Stimulated activated CD4-positive, alpha-beta T cell treated with anti-CD3 and anti-CD28 coated beads, Interleukin-1b, Interleukin-23, amount 100 ng/mL, for 4 hours (primary cell): ENCODE measurements at regions not wholly inside any gene's neighbourhood (a gene's known extent, or its start where the extent isn't known, plus 50 kb on each side); places are given as distances from the start of the nearest gene placed in this dataset.

Experiments
- DNase-seq, 2 donors: peaks; one replicate each; pipeline ENCODE4 v3.0.0-alpha.2; 2020; ENCODE audit warnings: low read depth in 2 of 2

DNA sequence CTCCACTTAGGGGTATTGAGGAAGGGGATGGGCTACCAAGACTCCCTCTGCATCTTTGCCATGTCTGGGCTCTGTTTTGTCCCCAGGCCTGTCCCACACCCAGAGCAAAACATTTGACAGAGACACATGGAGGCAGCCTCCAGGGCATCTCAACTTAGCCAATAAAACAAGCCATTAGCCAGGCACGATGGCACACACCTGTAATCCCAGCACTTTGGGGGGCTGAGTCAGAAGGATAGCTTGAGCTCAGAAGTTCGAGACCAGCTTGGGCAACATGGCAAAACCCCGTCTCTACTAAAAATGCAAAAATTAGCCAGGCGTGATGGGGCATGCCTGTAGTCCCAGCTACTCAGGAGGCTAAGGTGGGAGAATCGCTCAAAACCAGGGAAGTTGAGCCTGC, 120.3 kb upstream of the IPO9 start:
- no peak for DNase-seq

DNA sequence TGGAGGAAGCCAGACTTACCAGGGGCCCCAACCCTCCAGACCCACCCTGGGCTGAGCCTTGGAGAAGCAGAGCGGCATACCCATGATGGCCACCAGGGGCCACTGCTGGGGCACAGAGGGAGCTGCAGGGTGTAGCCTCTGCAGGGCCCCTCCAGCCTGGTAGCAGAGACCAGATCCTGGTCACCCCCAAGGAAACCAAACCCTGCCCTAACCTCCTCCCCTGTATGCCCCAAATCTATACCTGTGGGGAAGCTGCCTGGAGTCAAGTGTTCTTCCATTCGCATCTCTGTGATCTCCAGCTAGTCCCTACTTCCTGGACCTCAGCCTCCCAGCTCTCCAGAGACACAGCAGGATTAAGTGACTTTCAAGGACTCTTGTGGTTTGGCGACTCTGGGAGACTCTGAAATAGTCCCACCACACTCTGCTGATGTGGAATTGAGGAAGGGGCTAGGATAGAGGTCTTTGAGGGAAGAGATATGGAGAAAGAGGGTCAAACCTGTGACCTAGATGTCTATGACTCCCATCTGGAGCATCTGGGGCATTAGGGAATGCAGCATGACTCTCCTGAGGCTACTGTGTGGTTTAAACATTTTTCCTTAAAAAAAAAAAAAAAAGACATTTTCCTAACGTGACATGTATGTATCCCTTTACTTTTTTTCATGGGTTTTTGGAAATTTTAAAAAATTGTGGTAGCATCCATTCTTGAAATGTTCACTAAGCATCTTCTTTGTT, 119.2 kb upstream of the IPO9 start:
- peak; percentile 31 to 53 for DNase-seq

DNA sequence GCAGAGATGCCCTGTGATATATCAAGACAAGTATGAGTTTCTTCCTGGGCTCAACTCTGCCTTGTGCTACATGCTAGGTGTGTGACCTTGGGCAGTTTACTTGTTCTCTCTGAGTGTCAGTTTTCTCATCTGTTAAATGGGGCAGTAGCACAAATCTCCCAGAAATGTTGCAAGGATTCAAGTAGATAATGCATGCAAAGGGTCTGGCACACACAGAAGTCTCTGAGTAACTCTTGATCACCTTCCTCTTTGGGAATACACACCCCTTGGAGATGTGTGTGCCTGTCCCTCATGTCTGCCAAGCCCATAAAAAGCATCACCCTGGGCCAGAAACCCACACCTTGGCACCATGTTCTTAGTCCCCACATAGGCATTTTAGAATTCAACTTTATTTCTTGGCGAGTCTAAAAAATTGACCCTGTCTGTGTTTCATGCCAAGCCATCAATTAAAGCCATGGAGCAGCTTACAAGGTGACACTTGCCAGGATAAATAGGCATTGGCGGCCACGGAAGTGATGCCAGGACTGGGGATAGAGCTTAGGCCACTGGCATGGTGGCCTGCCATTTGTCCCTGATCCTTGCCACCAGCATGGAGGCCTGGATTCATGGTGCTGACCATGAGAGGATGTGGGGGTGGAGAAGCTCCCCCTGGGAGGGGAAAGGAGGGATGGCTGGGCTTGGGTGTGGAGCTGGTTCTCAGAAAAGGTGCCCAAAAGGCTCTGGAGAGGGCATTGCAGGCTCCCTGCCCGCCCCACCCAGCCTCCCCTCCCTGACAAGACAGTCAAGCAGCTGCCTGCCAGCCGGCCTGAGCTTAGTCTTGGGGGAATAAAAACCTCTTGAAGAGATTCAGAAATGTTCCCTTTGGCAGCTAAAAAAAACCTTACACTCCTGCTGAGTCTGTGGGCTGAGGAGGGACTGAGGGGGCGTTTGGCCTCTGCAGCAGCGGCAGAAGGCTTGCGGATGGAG, 118.0 kb upstream of the IPO9 start:
- DNase-seq: no peak

DNA sequence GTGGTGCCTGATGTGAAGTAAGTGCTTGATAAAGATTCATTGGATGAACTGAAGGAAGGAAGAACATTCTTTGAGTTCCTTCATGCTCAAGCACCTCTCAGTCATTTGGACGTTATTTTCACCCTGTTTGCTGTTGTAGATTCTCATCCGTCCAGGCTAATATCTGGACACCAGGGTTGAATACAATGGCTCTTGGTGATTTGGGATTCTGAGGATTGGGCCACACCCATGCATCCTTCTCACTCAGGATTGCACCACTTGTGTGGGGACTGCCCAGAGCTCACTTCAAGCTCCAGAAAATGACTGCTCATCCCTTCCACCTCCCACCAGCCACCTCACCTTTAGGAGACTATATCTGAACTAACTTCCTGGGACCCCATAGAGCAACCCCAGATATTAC, 117.1 kb upstream of the IPO9 start:
- no peak for DNase-seq

DNA sequence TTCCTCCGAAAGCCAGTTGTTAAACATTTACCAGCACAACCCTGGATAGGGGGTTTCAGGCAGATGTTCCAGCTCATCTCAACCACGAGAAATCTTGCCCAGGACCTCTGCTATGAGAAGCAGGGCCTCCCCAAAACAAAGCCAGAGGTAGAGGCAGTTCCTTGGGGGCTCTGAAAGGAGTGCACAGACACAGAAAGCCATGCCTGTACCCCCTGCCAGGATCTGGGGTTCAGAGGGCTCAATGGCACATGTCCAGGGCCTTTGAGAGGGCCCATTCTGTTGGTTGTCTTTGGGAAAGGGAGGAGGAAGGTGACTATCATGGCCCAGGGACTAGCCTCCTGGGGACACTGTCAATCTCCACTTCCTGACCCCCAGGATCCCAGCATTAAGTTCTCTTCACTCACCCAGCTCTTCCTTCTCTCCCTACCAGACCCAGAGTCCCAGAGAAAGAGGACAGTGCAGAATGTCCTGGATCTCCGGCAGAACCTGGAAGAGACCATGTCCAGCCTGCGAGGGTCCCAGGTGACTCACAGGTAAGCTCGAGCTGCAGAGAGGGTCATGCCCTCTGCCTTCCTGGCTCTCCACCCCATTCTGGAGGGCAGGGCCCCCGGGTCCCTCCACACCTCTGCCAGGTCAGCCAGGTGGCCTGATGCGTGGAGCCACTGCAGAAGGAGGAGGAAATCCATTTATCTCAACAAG, 116.4 kb upstream of the IPO9 start:
- no peak for DNase-seq

DNA sequence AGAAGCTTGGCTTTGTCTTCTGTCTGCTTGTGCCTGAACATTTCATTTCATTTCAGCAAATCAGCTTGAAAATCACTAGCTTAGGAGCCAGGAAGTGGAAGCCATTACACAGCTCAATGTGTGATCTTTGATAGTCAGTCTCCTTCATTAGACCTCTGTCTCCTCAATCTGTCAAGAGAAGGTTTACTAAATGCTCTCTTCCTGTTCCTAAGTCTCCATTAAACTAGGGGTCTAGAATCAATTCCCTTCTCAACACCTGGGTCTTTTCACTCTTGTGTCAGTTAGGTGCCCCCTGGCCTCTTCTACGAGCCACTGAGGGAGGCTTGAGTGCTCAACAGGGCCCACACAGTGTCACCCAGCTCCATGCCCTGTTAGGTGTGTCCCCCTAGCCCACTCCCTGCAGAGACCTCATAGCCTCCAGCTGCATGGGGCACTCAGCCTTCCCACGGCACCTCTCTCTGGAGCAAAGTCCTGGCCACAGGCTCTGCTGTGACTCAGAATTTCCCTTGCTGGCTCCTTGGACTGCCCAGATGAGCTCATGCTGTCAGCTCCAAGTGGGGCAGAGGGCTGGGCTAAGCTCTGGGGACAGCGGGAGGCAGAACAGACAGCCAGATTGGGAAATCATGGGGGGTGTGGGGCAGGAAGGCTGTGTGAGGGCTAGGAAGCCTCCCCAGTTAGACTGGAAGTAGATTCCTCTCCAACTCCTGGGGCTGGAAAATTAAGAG, 115.7 kb upstream of the IPO9 start:
- DNase-seq: no peak

DNA sequence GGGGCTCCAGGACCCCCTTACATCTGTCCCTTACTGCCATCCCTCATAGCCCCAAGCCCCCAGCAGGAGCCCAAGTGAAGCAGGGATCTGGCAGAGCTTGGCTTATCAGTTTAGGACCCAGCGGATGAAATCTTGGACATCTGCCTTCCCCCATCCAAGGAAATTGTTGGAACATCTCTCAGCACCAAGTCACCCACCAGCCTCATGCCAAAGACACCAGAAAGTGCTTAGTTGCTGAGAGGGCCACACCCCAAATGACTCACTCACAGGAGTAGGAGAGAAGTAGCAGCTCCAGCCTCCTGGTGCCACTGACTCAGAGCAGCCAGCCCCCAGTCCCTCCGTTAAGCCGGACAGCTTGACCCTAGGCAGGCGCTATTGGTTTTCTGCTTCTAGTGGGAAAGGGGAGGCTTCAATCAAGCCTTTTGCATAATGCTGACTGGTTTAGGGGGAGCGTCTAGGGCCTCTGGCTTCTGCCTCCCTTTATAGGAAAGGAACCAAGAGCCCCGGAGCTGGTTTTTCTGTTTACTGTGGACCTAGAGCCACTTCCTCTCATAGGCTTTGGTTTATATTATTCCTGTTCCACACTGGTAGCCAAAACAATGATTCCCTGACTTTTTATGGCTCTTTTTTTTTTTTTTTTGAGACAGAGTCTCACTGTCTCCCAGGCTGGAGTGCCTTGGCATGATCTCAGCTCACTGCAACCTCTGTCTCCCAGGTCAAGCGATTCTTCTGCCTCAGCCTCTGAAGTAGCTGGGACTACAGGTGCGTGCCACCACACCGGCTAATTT, 114.2 kb upstream of the IPO9 start:
- DNase-seq: no peak

DNA sequence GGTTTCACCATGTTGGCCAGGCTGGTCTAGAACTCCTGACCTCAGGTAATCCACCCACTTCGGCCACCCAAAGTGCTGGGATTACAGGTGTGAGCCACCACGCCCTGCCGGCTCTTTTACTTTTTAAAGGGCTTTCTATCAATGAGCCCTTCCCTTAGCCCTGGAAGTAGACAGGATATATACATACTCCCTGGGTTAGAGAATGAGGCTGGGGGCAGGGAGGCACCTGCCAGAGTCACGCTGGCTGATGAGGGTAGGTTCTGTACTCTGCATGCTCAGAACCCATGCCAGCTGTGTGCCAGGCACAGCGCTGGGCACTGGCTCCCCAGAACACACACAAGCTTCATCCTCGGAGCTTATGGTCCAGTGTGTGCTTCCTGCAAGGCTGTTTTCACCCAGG, 113.6 kb upstream of the IPO9 start:
- no peak for DNase-seq

DNA sequence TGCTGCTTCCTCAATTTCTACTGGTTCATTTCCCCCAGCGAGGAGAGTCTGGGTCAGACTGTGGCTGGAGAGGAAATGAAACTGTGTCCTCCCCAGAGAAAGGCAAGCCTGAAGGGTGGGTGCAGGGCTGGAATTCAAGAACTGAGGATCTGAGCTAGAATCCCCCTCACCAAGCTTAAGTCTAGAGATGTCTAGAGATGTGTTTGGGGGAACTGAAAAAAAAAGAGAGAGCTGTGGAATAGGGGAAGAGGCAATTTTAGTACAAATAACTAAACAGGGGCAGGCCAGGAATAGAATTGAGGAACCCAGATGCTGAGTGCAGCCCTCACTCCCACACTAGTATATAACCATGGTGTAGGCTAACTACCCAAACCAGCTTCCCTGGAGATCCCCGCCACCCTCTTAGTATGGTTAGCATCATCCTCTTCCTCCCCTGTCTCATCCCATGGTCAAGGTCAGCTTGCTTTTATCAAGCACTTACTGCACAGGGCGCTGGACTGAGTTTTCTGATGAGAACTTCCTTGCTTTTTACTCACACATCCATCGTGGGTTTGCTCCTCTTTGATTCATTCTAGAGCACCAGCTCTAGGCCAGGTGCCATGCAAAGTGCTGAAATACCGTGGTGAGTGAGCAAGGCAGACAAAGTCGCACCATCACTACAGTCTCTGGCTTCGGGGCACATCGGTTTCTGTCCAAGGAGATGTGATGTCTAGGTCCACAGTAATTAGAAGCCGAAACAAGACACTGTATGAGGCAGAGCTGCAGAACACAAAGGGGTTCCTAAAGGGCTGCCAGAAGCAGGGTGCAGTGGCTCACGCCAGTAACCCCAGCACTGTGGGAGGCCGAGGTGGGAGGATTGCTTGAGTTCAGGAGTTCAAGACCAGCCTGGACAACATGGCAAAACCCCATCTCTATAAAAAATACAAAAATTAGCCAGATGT, 112.9 kb upstream of the IPO9 start:
- no peak for DNase-seq

DNA sequence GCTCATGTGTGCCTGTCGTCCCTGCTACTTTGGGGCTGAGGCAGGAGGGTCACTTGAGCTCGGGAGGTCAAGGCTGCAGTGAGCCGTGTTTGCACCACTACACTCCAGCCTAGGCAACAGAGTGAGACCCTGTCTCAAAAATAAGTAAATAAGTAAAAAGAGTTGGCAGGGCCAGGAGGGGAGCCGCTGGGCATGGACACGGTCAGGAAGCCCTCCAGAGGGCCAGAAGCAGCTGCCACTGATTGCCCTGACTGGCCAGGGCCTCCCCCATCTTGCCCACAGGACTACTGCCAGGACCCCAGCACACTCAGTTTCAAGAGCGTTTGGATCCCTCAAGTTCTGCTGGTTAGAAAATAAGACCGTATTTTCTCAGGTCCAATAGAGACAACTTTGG, 112.2 kb upstream of the IPO9 start:
- DNase-seq: no peak

DNA sequence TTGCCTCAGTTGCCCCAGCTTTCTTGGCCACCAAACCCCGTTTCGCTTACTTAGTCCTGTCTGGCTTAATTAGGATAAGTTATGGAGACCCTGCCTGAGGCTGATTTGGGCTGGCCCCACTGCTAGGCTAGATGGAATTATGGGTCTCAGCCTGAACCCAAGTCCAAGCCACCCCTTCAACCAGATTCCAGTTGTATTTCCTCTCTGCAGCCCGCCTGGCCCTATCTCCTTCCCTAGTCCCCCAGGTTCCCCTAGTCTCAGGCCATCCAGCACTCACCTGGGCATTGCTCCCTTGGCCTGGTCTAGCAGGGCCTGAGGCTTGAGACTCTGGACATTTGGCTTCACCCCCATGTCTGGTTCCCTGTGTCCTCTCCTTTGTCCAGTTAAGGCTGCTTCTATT, 111.7 kb upstream of the IPO9 start:
- DNase-seq: no peak

DNA sequence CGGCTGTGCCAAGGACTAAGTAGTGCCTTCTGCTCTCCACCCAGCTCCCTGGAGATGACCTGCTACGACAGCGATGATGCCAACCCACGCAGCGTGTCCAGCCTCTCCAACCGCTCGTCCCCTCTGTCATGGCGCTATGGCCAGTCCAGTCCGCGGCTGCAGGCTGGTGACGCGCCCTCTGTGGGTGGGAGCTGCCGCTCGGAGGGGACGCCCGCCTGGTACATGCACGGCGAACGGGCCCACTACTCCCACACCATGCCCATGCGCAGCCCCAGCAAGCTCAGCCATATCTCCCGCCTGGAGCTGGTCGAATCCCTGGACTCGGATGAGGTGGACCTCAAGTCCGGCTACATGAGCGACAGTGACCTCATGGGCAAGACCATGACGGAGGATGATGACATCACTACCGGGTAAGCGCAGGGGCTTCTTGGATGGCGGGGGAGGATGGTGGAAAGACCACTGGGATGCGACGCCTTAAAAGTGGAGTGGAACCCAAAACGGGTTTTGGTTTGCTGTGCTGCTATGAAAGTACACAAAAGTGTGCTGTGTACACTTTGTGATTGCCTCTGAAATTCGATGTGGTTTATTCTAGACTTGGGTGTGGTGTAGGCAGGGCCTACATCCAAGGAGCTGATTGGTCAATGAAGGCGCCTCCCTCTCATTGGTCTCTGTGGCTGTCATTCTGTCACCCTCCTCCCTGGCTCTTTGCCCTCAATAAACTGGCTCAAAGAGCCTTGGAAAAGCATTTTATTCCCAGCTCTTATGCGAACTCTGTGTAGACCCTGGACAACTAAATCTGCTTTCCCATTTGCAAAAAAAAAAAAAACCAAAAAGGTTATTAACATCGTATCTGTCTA, 110.4 kb upstream of the IPO9 start:
- no peak for DNase-seq

DNA sequence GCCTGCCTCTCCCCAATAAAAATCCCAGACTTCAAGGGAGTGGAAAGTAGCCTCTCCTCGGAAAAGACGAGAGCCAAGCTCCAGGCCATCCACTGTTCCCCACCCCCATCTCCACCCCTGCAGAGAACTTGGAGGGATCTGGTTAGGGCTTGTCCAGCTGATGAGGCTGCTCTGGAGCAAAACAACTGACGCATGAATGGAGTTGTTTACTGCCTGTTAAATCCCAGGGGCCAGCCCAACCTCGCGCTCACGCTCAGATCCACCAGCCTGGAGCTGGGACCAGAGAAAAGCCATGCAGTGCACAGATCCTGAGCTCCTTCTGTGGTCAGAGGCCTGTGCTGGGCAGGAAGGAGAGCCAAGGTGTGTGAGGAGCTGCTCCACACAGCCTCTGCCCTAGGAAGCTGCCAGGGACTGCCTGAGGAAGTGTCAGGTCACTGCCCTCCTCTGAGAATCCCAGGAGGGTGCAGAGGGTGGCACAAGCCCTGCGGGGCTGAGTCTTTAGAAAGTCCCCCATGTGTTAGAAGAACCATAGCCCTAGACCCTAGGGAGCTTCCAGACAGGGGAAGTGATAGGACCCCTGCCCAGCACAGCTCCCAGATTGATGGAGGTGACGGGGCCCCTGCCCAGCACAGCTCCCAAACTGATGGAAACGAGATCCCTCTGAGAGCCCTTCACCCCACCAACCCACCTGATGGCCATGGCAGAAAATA, 109.0 kb upstream of the IPO9 start:
- no peak for DNase-seq

DNA sequence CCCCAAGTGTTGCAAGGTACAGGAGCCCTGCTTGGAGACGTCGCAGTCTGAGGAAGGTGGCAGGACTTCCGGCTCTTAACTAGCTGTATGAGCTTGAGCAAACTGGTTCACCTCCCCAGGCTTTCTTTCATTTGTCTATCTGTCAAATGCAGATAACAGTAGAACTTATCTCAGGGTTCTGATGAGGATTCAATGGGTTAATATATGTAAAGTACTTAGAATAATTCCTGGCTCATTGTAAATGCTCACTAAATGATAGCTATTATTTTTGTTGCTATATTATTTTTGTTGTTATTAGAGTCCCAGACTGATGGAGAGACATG, 108.5 kb upstream of the IPO9 start:
- DNase-seq: no peak

DNA sequence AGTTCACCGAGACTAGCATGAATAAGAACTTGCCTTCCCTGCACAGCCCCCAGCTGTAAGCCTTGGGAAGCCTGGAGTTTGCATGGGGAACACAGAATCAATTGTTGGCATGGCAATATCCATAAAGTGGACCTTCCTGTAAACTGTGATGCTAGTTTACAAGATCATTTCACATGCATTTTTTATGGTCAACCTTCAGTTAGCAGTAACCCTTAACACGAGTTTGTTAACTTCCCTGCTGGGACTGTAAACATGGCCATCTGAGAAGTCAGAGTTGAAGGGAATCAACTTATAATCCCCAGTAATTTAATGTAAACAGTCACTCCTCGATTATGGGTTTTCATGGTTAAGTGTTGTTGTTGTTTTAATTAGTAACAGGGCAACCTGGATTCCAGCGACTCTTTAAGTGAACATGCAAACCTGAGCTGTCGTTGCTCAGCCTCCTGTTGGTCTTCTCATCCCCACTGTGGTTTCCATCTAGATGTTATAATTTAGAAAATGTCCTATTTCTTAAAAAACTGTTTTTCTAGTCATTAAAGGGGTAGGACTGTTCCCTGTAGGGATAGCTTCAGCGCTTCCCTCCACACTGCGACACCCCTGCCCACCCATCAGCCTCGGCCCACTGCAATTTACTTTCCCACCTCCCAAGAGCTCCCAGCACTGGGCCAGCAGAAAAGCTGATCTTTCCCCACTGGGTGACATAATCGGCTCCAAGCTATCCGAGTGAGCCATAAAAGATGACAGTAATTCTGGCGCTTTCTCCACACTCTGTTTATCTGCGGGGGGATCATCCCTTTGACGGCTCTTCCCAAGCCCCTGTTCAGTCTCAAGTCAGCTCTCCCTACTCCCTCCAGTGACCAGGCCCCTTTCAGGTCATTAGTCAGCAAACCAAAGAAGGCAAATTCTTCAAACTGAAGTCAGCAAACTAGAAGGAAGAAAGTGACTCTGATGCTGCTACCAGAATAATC, 107.6 kb upstream of the IPO9 start:
- DNase-seq: no peak

DNA sequence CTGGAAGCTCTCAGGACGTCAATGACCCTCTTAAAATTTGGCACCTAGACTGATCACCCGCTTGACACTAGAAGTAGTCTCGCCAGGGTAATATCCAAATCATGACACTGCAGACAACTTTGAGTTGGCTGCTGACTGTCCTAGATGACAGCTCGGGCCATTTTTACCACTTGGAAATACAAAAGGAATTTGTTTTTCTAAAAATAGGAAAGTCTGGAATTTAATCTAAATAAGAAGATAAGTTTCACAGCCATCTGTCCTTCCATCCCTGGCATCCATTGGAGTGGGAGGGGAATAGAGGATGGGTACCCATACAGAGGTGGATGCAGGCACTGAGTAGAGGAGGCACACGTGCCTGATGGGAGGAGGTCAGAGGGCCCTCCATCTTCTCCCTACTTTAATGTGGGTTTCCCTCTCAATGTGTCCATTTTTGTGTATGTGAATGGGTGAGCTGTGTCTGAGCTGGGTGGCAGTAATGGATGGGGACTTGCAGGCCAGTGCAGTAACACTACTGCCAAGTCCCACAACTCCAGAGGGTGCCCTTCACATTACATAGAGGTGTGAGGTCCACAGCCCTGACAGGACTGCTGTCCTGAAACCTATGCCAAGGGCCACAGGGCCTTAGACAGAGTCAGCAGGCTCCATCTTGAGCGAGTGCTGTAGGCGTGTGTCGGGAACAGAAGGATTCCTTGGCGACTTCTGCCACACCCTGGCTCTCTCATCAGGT, 104.8 kb upstream of the IPO9 start:
- no peak for DNase-seq

DNA sequence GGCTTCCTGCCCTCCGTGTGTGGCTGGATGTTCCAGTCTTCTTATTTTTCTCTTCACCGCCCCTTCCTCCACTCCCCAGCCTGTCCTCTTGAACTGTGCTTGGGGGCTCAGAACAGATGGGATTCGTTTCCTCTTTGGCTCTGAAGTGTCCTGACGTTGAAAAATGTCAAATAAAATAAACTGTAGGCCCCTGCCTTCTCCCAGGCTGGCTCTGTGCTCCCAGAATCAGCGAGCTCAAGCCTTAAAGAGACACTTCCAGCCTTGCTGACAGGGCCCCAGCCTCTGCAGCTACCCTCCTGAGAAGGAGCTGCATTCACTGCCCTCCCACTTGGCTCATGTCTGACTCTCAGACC, 104.2 kb upstream of the IPO9 start:
- DNase-seq: no peak
